ENCODE measurements at regions not wholly inside any gene's neighbourhood (a gene's known extent, or its start where the extent isn't known, plus 50 kb on each side); places are given as distances from the start of the nearest gene placed in this dataset.
"Not testable (repeated sequence)": the region's sequence is repeated elsewhere in the genome, so short reads cannot be mapped to it uniquely, and the experiment has no call there.

DNA sequence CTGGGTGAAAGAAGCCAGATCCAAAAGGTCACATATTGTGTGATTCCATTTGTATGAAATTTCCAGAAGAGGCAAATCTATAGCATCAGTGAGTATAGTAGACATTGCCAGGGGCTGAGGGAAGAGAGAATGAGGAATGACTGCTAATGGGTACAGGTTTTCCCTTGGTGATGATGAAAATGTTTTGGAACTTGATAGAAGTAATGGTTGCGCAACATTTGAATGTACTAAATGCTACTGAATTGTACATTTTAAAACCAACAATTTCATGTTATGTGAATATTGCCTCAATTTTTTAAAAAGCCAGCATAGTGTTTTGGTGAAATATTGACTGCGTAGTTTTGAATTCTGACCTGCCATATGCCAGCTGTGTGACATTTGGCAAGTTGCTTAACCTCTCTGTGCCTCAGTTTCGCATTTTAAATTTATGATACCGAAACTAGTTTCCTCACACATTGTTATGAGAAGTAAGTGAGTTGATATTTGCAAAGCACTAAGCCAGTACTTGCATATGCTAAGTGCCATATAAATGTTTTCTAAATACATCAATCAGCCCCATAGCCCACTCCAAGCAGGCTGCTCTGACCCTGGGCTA lies 75.4 kb upstream of the TMEM45B start:
- ATAC-seq (no peak), DNase-seq (no peak)
- intact Hi-C loops (cut with micrococcal nuclease), result no loop called here

GRCh38 chr11:129743112-129743815 lies 72.4 kb upstream of the TMEM45B start:
- intact Hi-C loops (cut with micrococcal nuclease), result no loop called here
- DNase-seq (no peak), ATAC-seq (no peak)

- ATAC-seq (no peak), DNase-seq (no peak)
- intact Hi-C loops (cut with micrococcal nuclease), result no loop called here
These were observed 68.6 kb upstream of the TMEM45B start for GRCh38 chr11:129747071-129747470.

- ATAC-seq, result no peak
- no peak for DNase-seq
- intact Hi-C loops (cut with micrococcal nuclease), result no loop called here
These were observed 66.5 kb upstream of the TMEM45B start for GRCh38 chr11:129749141-129749540.

DNA sequence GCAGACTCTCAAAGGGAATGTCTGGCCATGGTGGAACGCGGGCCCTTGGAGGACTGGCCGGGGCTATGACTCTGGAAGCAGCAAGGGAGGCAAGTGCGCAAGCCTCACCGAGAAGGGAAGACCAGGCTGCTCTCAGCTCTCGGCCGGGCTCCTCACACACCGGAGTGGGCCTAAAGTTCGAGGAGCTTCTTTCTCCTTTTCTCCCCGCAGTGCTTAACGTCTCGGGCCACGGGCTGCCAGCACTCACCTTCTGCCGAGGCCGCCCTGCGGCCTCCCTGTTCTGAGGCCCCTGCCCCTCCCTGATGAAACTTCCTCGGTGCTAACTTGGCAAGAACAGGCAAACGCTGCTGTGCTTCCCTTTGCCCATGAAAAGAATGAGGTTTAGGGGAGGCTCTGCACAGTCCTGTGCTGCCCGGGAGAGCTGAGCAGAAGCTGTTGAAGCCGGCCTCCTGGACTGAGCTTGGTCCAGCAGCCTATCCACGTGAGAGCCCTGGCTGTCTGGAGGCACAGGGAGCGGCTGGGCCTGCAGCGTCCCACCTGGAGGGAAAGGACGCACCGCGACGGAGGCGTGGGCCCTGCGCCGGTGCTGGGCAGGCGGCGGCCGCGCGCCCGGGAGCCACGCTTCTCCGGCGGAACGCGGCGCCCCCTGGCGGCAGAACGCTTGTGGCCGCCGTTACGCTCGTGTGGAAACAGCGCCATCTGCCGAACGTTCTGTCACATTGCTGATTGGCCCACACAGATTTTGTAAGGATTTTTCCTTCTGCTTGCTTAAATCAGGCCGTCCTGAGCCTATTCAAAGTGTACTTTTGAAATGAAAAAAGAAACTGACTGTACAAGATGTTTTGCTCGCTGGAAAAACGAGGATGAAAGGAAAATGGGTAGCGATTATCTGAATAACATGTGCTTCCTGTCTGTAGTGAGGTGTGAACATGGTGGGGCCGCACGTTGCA lies 65.0 kb upstream of the TMEM45B start:
- DNase-seq, result peak; percentile 80
- ATAC-seq, result peak; percentile 92
- intact Hi-C loops (cut with micrococcal nuclease), result no loop called here

GRCh38 chr11:129751511-129751910 lies 64.1 kb upstream of the TMEM45B start:
- intact Hi-C loops (cut with micrococcal nuclease), result no loop called here
- DNase-seq (no peak), ATAC-seq (no peak)

DNA sequence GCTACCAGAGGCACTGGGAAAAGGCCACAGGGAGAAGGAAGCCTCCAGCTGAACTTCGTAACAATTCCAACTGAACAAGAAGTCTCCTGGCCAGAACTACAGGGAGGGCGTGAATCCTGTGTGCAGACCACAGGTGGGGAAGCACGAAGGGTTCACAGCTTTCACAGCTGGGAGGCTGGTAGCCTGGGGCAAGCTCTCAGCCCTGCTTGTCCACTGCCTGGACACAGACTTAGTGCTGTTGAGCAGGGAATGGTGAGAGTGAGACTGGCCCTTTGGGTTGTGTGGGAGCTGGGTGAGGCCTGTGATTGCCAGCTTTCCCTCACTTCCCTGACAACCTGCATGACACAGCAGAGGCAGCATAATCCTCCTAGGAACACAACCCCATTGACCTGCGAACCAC lies 52.1 kb upstream of the TMEM45B start:
- intact Hi-C loops (cut with micrococcal nuclease); ATAC-seq; DNase-seq: not testable (repeated sequence)

DNA sequence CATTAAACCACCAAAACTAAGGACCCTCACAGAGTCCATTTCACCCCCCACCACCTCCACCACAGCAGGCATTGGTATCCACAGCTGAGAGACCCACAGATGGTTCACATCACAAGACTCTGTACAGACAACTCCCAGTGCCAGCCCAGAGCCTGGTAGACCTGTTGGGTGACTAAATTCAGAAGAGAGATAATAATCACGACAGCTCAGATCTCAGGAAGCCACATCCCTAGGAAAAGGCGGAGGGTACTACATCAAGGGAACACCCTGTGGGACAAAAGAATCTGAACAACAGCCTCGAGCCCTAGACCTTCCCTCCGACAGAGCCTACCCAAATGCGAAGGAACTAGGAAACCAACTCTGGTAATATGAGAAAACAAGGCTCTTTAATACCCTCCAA lies 51.4 kb upstream of the TMEM45B start:
- intact Hi-C loops (cut with micrococcal nuclease); DNase-seq; ATAC-seq: not testable (repeated sequence)
